Fibroblast of lung (primary cell): ENCODE measurements at regions not wholly inside any gene's neighbourhood (a gene's known extent, or its start where the extent isn't known, plus 50 kb on each side); places are given as distances from the start of the nearest gene placed in this dataset.

Experiments
- CTCF ChIP-seq, 2 donors: IDR thresholded peaks in 1 of 2; conservative IDR thresholded peaks in 1 of 2; 1 replicate in 1 of 2; 2 replicates in 1 of 2; pipeline ENCODE4 v1.5.1; 2011 to 2012; ENCODE audit warnings: low read length in 2 of 2, control low read depth in 1 of 2, inconsistent platforms in 1 of 2, low read depth in 1 of 2, mild to moderate bottlenecking in 1 of 2
- EZH2 ChIP-seq: IDR thresholded peaks from 2 replicates; pipeline ENCODE4 v1.5.1; 2012; ENCODE audit warnings: low read length, control low read depth, mild to moderate bottlenecking; ENCODE audit errors: missing control alignments

DNA sequence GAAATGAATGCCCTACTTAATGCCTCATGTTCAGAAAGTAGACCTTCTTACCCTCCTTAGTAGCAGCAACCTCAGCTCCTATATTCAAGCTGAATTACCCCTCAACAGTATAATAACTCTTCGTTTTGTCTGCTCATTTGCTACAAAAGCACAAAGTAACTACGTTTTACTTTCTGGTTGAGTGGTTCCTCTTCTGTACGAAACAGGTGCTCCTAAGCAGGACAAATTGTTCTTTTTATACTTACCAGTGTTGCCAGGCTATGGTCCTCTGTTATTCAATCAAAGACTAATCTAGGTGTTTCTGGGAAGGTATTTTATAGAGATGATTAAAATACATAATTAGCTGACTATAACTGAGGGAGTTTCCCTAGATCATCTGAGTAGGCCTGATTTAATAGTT is 484.2 kb upstream of the ADAMTS5 start:
- TF ChIP-seq CTCF (conservative IDR thresholded peaks at IDR 0.05 in 1 of 2, IDR thresholded peaks at IDR 0.05 in 1 of 2; ENCODE audit: low read depth in 1 of 2, low read length in 2 of 2) (no peak), EZH2 (no peak)
